ENCODE measurements at regions not wholly inside any gene's neighbourhood (a gene's known extent, or its start where the extent isn't known, plus 50 kb on each side); places are given as distances from the start of the nearest gene placed in this dataset.

DNA sequence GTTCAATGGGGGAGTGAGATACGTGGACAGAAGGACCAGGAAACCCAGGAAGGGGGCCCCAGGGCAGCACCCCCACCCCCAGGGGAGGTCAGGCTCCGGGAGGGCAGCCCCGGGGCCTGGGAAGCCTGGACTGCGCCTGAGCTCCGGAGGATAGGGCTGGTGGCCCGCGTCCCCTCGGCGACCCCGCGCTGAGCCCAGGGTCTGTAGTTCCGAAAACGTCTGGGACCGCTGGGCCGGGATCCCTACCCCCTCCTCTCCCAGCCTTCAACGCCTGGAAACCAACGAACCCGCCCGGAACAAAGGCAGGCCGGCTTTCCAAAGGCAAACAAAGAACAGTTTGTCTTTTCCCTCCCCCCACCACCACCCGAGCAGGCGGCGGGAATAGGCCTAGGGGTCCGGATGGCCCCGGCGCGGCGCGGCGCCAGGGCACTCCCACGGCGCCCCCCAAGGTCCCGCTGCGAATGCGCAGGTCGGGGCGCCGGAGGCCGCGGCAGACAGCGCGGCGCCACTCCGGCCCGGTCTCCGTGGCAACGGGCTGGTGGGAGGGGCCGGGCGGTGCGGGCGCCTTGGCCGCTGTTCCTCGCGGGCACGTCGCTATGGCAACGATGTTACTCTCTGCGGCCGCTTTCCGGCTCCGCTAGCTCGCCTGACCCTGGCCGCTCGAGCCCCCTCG, 58.5 kb downstream of the IGLL1 start:
- no peak for TF ChIP-seq PHF8 (conservative IDR thresholded peaks at IDR 0.05; ENCODE audit: low read depth, low read length)
- TF ChIP-seq POLR2AphosphoS5 (IDR thresholded peaks at IDR 0.05; ENCODE audit: low read depth, low read length) = no peak
- TF ChIP-seq, protein P1, sequence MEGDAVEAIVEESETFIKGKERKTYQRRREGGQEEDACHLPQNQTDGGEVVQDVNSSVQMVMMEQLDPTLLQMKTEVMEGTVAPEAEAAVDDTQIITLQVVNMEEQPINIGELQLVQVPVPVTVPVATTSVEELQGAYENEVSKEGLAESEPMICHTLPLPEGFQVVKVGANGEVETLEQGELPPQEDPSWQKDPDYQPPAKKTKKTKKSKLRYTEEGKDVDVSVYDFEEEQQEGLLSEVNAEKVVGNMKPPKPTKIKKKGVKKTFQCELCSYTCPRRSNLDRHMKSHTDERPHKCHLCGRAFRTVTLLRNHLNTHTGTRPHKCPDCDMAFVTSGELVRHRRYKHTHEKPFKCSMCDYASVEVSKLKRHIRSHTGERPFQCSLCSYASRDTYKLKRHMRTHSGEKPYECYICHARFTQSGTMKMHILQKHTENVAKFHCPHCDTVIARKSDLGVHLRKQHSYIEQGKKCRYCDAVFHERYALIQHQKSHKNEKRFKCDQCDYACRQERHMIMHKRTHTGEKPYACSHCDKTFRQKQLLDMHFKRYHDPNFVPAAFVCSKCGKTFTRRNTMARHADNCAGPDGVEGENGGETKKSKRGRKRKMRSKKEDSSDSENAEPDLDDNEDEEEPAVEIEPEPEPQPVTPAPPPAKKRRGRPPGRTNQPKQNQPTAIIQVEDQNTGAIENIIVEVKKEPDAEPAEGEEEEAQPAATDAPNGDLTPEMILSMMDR (IDR thresholded peaks at IDR 0.05; ENCODE audit: control extremely low read depth in 1 of 3, insufficient read depth in 1 of 3, low read depth in 1 of 3, low read length in 3 of 3) = no peak
- TF ChIP-seq GABPA (IDR thresholded peaks at IDR 0.05; ENCODE audit: borderline replicate concordance, insufficient read depth, low read length) = no peak
- peak in 1 of 2 experiments; percentile 29; a peak in 1 of 3 replicates for TF ChIP-seq EP300 (IDR thresholded peaks at IDR 0.05; ENCODE audit: borderline replicate concordance in 1 of 2, low read depth in 2 of 2, low read length in 2 of 2)
- TF ChIP-seq EZH2 (IDR thresholded peaks at IDR 0.05; ENCODE audit: low read depth, low read length, severe bottlenecking) = no peak
- TF ChIP-seq BACH1 (IDR thresholded peaks at IDR 0.05; ENCODE audit: low read length) = no peak

All from H1 (cell line).